HG02623 (cell line): ENCODE measurements at regions not wholly inside any gene's neighbourhood (a gene's known extent, or its start where the extent isn't known, plus 50 kb on each side); places are given as distances from the start of the nearest gene placed in this dataset.

Experiments used
- ATAC-seq: cut with Tn5 transposase; IDR thresholded peaks from one replicate; pipeline ENCODE4 v1.9.1; 2021; ENCODE audit warnings: moderate library complexity; ENCODE audit not compliant: unreplicated experiment

DNA sequence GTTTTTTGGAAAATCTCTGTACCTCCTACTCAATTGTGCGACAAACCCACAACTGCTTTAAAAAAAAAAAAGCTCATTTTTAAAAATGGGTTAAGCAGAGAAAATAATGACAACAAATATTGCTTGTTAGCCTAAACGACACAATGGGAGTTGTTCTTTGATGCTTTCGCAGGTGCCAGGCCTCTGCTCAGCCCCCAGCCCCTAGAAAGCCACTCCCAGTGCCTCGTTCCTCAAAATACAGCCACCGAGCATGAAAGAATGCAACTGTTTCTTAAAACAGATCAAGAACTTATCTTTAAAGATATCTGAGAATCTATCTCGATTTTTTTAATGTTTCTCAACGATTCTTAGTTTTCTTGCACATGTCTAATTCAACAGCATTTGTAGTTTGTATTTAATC lies 85.2 kb upstream of the PFKP start:
- ATAC-seq: no peak

DNA sequence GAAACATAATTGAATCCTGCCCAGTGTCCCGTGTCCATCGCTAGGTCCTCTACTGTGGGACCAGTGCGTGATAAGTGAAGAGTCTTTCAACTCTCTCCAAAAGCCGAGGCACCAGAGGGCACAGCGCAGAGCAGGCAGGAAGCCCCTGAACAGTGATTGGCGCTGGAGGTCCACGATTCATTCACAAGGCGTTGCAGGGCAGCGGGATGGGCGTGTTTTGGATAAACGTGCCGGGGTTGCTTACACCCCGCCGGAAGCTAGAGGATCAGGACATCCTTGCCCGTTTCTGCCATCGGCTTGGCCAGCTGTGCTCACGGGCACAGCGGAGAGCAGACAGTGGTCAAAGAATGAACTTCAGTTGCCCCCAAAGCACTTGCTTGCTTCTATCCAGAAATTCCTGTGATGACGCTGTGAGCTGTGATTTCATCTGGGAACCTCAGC lies 86.0 kb upstream of the PFKP start:
- ATAC-seq: no peak

DNA sequence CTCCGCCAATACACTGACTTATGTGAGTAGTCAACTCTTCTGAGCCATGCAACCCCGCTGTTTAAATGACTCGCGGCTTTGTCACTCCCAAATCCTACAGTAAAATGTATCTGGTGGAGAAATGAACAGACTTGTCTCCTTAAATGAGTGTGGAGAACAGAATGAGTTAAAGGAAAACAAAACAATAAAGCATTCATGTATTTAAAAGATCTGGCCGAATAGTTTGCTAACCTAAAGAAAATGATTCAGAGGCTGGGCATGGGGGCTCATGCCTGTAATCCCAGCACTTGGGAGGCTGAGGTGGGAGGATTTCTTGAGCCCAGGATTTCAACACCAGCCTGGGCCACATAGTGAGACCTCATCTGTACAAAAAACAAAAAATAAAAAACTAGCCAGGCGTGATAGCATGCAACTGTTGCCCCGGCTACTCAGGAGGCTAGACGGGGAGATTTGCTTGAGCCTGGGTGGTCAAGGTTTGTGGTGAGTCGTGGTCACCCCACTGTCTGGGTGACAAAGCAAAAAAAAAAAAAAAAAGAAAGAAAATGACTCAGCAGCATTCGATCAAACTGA lies 86.5 kb upstream of the PFKP start:
- no peak for ATAC-seq

DNA sequence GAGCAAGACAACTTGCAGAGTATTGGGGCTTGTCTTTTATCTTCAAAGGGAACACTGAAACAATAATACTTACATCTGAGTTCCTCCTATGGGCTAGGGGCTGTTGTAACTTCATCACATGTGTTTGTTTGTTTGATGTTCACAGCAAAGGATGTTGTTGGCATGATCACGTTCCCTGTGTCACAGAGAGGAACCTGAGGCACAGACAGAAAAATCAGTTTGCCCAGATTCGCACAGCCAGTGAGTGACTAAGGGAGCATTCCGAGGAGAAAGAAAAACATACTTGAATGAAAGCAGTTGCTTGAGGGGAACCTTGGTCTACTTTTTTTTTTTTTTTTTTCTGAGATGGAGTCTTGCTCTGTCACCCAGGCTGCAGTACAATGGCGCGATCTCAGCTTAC lies 87.2 kb upstream of the PFKP start:
- no peak for ATAC-seq

DNA sequence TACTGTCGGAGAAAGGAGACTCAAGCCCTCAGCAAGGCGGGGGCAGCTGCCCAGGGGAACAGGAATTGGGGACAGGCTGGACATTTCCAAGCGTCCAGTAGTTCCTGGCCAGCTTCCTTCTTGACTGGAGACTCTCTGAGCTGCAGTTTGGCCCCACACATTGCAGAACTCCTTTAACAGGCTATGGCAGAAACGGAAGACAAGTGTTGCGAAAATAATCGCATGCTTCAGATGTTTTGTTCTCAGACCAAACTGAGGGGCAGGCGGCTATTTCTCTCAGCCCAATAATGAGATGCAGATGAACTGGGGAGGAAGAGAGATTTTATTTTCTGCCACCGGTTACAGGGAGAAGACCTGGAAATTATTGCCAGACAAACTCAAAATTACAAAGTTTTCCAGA lies 88.0 kb upstream of the PFKP start:
- ATAC-seq: no peak

DNA sequence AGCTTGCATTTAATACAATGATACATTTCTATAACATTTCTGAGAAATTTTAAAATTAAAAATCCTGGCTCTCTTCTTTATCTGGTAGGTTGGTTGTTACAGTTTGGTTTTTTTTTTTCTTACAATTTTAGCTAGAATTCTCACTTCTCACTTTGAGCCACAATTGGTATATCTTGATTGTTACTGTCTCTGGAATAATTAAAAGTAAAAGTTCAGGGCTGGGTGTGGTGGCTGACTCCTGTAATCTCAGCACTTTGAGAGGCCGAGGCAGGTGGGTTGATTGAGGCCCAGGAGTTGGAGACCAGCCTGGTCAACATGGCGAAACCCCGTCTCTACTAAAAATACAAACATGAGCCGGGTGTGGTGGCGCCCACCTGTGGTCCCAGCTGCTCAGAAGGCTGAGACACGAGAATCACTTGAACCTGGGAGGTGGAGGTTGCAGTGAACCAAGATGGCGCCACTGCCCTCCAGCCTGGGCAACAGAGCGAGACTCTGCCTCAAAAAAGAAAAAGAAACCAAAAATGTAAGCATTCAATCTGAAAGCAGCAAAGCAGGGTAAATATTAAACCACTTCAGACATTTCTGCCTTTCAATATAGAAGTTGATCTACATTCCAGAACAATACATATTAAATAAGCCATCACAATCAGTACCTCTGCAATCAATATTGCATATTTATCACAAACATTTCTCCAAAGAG lies 88.6 kb upstream of the PFKP start:
- no peak for ATAC-seq

DNA sequence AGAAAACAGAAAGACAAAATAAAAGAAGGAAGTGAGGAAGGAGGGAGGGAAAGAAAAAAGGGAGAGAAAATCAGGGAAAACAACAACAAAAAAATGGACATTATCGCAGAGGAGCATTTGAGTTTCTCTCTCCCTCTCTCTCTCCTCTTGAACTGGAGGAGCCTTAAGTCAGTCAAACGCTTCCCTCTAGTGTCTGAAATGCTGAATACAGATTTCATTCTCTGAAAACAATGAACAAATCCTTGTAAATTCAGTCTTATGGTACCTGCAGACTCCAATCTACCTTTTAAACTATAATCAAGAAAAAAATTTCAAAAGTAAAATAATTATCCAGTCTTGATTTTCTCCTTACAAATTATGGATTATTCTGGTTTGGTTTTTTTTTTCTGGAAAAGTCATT lies 89.2 kb upstream of the PFKP start:
- ATAC-seq: no peak

DNA sequence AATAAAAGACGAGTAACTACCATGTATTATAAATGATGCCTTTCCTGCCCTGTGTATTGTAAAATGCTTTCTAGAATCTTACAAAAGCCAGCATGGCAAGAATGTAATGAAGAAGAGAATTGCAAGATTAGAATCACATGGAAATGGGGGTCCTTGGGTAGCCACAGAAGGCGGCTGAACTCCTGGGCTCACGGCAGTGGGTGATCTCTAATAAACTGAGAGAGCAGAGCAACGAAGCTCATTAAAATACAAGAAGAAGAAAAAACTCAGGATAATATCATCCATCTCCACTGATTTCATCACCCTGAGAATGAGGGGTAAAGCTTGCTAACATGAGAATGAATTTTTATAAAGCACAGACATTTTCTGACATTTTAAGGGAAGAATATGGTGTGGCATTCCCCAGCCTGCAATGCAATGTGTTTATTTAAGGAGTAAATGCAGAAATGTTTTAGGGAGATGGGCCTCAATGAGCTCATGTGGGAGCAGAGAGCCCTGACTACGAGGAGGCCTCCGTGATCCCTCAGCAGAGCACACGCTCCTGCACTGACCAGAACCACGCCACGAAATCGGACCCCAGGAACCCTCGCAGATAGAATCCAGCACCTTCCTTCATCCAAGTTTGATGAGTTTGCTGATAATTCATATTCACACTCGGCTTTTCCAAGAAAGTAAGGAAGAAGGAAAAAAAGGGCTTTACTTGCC lies 92.7 kb upstream of the PFKP start:
- ATAC-seq: no peak

DNA sequence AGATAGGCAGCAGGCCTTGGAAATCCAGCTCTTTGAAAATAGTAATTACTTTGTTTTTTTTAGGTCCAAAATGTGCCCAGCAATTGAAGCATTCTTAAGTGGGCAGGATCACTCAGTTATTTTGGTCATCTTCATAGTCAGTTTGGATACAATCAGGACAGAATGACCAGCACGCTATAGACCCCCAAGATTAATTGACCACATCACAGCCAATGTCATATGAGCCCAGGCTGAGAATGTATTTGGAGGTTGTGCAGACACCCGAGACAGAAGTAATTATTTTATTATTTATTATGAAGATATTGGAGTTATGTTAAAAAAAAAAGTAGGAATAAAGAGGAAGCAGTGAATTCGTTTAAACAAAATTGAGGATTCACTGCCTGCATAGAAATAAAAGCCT lies 93.3 kb upstream of the PFKP start:
- ATAC-seq: no peak

DNA sequence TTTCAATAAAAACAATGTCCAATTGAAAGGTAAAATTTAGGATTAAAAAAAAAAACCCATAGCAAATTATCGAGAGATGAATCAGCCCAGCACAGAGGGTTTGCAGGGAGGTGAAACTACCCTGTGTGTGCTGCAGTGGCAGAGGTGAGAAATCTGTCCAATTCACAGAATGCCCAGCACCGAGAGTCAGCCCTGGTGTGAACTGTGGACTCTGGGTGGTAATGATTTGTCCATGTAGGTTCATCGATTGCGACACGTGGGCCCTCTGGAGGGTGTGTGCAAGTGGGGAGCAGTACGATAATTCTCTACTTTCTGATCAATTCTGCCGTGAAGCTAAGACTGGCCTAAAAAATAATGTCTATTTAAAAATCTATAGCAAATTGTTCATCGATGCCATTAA lies 94.5 kb upstream of the PFKP start:
- ATAC-seq: no peak

DNA sequence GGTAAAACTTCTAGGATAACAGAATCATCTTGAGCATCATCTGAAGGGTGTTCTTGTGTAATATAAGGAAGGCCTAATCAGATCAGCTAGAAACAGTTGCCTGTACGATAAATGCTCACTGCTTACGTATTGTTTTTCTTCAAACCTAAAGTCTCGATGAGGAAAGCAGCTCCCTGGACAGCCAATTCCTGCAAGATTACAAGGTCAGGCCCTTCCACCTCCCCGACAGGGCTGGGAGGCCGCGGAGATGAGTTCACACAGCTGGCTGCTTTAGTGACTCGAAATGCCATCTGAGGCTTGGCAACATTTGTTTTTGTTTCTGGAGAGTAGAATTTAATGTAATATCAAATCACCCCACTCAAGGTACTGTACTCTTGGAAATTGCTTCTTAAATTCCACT lies 95.1 kb upstream of the PFKP start:
- no peak for ATAC-seq

DNA sequence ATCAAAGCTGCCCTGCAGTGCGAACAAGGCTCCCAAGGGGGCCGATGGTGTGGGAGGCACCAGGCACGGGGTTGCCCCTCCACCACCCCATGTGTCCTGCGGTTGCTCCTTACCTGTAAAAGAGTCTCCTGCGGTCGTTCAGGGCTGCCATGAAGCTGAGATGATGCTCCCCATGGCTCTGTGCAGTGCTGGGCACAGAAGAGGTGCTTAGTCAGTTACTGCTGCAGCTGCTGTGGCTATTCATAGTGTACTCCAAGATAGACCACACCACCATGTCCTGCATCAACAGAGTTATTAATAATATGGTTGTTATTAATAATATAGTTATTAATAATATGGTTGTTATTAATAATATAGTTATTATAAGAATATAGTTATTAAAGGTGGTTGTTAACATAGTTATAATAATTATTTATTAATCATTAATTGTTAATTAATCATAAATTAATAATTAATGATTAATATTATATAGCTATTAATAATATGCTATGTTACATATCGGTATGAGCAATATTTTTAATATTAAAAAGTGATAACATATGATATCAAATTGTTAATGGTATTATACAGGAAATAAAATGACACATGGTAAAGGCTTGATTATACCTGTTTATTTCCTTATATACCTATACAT lies 97.0 kb upstream of the PFKP start:
- no peak for ATAC-seq

DNA sequence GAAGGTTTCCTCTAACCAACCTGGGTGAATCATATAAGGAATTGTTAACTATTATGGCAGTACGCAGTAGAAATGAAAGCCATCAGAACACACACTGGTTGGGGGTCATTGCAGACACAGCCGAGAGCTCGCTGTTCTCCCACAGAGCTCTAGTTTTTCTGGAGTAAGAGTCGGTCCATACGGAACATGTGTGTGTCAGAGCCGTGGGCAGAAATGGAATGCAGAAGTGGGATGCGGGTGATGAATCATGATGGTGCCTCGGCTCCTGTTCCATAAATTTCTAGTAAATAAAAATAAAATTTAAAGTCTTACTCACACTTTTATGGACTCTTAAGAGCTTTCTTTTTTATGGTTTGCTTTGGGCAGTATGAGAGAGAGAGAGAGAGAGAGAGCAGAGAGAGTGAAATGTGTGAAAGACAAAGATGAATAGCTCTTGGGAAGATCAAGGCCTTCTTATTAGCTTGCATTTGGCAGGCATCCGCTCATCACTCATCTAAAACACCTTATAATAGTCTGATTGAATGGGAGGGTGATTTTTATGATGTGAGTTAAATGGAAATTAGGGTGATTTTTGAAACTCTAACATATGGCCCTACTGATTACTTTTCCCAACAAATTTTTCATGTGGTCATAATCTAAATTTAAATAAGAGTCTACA lies 98.8 kb upstream of the PFKP start:
- ATAC-seq: no peak

DNA sequence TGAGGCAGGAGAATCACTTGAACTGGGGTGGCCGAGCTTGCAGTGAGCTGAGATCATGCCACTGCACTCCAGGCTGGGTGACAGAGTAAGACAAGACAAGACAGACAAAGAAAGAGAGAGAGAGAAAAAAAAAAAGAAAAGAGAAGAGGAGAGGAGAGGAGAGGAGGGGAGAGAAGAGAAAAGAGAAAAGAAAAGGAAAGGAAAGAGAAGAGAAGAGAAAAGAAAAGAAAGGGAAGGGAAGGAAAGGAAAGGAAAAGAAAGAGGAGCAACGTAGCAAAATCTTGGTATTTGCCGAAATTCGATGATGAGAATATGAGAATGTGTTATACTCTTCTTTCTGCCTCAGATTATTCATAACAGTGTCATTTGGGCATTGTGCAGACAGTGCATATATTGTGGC lies 101.2 kb upstream of the PFKP start:
- no peak for ATAC-seq

DNA sequence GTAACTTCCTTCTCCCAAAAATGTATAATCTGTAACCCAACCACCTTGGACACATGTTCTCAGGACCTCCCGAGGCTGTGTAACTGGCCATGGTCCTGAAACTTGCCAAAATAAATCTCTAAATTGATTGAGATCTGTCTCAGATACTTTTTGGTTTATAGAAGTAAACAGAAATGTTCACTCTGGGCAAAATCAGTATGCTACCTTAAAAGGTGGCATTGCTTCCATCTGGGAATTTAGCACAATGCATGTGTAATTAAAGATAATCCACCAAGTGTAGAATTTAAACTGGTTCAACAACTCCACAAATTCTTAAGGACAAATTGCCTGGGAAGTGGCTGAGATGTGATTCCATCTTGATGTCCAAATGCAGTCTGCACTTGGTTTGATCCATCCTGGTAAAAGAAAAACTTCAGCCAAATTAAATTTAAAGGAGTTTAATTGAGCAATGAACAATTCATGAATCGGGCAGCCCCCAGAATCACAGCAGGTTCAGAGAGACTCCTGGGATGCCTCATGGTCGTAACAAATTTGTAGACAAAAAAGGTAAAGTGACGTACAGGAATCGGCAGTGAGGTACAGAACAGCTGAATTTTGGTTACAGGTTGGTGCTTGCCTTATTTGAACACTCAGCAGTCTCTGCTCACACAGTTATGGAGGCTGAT lies 102.6 kb upstream of the PFKP start:
- ATAC-seq: no peak

DNA sequence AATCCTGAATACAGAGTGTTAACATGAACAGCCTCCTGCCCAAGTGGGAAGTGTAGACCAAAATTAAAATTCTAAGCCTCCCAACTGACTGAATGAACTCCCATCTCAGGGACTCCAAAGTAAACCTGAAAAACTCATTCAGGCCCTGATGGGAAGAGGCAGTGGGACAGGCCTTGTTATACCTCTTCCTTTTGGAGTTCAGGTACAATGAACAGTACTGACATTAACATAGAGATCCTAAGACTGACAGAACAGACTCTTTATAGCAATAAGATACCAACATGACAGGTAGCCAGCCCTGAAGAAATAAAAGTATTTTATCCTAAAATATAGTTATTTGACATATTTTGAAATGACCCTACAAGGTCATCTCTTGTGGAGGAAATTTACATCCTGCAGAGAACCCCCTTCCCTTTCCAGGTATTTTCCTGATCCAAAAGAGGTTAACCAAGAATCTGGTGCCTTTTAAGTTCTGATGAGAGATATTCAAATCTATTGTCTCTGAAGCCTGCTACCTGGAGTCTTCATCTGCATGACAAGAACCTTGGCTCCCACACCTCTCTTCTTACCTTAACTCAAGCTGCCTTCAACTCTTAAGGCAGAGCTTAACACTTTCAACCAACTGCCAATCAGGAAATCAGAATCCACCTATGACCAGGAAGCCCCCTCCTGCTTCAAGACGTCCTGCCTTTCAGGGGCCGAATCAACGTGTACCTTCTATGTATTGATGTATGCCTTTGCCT lies 103.3 kb upstream of the PFKP start:
- ATAC-seq: no peak

DNA sequence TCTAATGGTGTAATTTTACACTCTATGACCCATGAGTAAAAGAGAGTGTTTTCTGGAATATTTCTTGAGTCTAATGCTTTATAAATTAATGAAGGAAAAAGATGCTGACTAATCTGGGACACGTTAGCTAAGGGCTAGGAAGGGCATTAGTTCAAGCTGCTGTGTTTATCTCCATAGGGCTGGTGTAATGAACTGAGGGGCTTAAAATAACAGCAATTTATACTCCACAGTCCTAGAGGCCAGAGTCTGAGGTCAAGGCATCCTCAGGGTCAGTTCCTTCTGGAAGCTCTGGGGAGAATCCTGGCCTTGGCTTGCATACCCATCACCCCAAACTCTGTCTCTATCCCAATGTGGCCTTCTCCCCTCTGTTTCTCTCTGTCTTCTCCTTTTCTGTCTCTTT lies 105.2 kb upstream of the PFKP start:
- ATAC-seq: no peak

DNA sequence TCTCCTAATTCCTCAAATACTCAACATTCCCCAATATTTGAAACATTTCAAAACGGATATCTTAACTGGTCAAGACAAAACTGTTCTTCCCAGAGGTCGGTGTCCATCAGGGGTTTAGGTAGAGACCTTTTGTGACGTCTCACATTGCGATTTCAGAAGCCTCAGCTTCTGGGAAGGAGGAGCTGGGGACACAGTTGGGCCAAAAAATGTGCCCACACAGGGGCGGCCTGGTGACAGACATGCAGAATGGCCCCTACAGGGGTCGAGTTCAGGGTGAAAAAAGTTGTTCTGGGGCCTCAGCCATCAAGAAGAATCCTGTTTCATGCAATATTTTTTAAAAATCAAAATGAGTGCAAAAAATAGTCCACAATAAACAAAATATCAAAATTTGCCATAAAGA lies 108.7 kb upstream of the PFKP start:
- no peak for ATAC-seq

DNA sequence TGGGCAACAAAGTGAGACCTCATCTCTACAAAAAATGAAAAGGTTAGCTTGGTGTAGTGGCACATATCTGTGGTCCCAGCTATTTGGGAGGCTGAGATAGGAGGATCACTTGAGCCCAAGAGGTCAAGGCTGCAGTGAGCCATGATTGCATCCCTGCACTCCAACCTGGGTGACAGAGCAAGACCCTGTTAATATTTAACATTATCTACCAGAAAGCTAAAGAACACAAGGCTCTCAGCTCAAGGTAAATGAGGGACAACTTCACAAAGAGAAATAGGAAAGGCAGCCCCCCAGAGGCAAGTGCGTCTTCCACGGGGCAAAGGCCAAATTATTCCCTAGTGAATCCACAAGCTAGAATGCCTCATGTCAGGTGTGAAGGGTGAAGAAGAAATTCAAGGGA lies 109.6 kb upstream of the PFKP start:
- ATAC-seq: no peak

DNA sequence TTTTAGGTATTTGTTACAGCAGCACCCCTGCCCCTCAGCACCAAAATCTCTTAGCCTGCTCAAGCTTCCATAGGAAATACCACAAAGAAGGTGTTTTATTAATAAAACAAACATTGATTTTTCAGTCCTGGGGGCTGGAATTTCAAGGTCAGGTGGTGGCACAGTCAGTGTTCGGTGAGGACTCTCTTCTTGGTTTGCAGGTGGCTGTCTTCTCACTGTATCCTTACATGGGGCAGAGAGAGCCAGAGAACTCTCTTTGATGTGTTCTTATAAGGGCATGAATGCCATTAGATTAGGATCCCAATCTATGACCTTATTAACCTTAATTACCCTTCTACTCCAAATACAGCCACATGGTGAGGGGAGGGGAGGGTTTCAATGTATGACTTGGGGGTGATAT lies 112.3 kb upstream of the PFKP start:
- ATAC-seq: no peak
